ENCODE measurements at regions not wholly inside any gene's neighbourhood (a gene's known extent, or its start where the extent isn't known, plus 50 kb on each side); places are given as distances from the start of the nearest gene placed in this dataset.

DNA sequence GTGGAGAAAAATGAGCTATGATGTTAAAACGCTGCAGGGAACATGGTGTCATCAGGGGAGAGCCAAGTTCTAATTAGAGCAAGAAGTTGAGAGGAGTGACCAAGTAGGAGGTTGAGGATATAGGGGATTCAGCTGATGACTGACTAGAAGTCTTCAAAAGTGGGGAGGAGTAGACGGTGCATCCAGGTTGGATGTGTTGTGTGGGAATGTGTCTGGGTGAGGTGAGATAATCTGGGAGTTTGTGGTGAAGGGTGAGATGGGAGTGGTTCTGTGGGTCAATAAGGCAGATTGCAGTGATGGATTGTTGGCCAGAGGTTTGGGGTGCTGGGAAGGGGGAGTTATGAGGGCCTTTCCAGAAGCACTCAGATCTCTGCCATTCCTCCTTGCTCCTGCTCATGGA lies 72.0 kb upstream of the IRF2BP2 start:
- TF ChIP-seq, protein P1, sequence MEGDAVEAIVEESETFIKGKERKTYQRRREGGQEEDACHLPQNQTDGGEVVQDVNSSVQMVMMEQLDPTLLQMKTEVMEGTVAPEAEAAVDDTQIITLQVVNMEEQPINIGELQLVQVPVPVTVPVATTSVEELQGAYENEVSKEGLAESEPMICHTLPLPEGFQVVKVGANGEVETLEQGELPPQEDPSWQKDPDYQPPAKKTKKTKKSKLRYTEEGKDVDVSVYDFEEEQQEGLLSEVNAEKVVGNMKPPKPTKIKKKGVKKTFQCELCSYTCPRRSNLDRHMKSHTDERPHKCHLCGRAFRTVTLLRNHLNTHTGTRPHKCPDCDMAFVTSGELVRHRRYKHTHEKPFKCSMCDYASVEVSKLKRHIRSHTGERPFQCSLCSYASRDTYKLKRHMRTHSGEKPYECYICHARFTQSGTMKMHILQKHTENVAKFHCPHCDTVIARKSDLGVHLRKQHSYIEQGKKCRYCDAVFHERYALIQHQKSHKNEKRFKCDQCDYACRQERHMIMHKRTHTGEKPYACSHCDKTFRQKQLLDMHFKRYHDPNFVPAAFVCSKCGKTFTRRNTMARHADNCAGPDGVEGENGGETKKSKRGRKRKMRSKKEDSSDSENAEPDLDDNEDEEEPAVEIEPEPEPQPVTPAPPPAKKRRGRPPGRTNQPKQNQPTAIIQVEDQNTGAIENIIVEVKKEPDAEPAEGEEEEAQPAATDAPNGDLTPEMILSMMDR (IDR thresholded peaks at IDR 0.05), result no peak
- TF ChIP-seq POLR2A (IDR thresholded peaks at IDR 0.05), result no peak
